BE2C (cell line): ENCODE measurements at regions not wholly inside any gene's neighbourhood (a gene's known extent, or its start where the extent isn't known, plus 50 kb on each side); places are given as distances from the start of the nearest gene placed in this dataset.

Experiments
- DNase-seq: peaks from one replicate; pipeline ENCODE4 v3.0.0-alpha.2; 2020
- H3K27me3 ChIP-seq: fragments of 250-450 bp; sonication (Bioruptor Pico); 2 replicates; pipeline ENCODE4 v1.5.1; 2020; ENCODE audit warnings: mild to moderate bottlenecking
- H3K36me3 ChIP-seq: fragments of 250-450 bp; sonication (Bioruptor Pico); 2 replicates; pipeline ENCODE4 v1.5.1; 2020; ENCODE audit warnings: mild to moderate bottlenecking
- H3K4me1 ChIP-seq: fragments of 250-450 bp; sonication (Bioruptor Pico); 2 replicates; pipeline ENCODE4 v1.5.1; 2020
- H3K4me3 ChIP-seq: 2 replicates; pipeline ENCODE4 v1.5.1; 2011; ENCODE audit warnings: low read depth, low read length
- H3K9me3 ChIP-seq: fragments of 250-450 bp; sonication (Bioruptor Pico); 2 replicates; pipeline ENCODE4 v1.5.1; 2020
- CTCF ChIP-seq: IDR thresholded peaks from 2 replicates; pipeline ENCODE4 v1.5.1; 2012; ENCODE audit warnings: mild to moderate bottlenecking, low read depth, low read length

DNA sequence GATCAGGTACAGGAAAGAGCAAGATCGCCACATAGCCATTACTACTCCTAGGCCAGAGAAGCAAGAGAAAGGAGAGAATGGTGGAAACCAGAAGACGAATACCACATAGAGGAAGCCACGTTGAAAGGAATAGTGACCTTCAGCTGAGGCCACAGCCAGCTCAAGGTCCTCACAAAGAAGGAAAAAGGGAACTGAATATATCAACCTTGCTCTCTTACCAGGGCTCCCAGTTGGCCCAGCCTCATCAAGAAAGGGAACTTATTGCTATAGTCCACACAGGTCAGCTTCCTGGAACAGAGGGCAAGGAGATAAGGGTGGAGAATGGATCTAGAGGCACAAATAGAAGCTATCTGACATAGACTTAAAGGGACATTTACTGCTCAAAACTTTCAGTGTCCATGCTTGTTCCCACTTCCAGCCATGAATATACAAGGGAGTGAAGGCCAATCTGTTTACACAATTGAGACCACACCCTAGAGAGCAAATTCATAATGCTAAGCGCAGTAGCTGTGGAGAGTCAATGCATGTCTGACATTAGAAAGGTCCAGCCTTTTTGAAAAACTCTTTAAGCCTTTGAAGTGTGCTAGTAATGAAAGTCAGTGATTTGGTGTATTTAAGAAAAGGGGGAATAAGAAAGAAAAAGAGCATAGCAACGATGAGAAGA lies 120.7 kb upstream of the ZC3H11B start:
- Histone ChIP-seq H3K4me3 (no peak overlapping the region), H3K4me1 (no peaks in the 10 kb centered on the region), H3K27me3 (no peaks in the 10 kb centered on the region), H3K9me3 (no peaks in the 10 kb centered on the region), H3K36me3 (no peaks in the 10 kb centered on the region)
- no peak for DNase-seq
- no peak for TF ChIP-seq CTCF

- no peak for DNase-seq
- Histone ChIP-seq H3K27me3 (no peaks in the 10 kb centered on the region), H3K4me3 (no peak overlapping the region), H3K36me3 (no peaks in the 10 kb centered on the region), H3K9me3 (no peaks in the 10 kb centered on the region), H3K4me1 (no peaks in the 10 kb centered on the region)
- no peak for TF ChIP-seq CTCF
Observed at GRCh38 chr1:219732814-219733491, 120.0 kb upstream of the ZC3H11B start.

DNA sequence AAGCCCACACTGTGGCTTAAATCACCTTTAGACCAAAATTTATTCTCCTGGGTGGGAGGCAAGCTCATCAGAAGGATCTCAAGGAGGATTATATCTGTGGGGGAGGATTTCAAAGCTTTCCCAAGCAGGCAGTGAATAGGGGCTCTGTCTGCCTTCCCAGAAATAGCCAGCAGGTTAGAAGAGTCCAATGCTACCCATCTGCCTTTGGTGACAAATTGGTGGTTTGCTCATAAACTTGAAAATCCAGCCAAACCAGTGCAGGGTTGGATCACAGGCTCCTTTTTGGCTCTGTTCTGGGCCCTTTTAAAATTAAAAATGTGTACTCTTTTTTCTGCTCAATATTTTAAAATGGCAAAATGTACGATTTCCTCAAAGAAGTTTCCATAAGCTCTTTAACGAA lies 118.9 kb upstream of the ZC3H11B start:
- TF ChIP-seq CTCF = no peak
- Histone ChIP-seq H3K4me1 (no peaks in the 10 kb centered on the region), H3K9me3 (no peaks in the 10 kb centered on the region), H3K27me3 (no peaks in the 10 kb centered on the region), H3K4me3 (no peak overlapping the region), H3K36me3 (no peaks in the 10 kb centered on the region)
- DNase-seq = no peak

DNA sequence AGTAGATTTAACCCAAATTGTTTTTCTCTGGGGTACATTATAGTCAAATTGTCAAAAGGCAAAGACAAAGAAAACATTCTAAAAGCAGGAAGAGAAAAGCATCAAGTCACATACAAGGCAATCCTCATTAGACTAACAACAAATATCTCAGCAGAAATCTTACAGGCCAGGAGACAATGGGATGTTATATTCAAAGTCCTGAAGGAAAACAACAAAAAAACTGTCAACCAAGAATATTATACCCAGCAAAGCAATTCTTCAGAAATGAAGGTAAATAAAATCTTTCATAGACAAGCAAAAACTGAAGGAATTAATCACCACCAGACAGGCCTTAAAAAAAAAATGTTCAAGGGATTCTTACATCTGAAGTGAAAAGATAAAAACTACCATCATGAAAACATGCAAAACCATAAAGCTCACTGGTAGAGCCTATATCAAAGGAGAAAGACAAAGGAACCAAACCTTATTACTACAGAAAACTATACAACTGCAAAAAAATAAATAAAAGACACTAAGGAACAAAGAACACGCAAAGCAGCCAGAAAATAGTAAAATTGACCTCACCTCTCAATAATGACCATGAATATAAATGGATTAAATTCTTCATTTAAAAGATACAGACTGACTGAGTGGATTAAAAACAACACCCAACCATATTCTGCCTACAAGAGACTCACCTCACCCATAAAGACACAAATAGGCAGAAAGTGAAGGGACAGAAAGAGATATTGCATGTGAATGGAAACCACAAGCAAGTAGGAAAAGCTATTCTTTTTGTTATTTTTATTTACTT lies 113.8 kb upstream of the ZC3H11B start:
- no peaks in the 10 kb centered on the region for H3K4me1 ChIP-seq
- H3K36me3 ChIP-seq = no peaks in the 10 kb centered on the region
- H3K9me3 ChIP-seq = no peaks in the 10 kb centered on the region
- no peak overlapping the region for H3K4me3 ChIP-seq
- DNase-seq = no peak
- TF ChIP-seq CTCF = no peak
- H3K27me3 ChIP-seq = no peaks in the 10 kb centered on the region

DNA sequence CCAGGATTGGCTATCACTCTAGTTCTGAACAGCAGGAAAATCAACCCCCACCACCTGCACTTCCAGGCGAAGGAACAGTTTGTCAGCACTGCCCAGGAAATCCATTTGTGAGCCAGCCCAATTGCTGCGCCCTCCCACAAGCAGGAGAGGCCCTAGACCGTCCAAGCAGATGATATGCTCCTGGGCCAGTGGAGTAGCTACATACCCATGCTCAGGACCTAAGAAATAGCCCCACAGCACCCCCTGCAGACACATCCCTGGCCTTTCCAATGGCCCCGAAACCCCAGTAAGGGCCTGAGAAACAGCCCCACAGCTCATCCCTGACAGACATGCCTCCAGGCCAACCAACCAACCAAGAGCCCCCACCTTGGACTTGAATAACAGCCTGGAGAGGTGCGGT lies 111.5 kb upstream of the ZC3H11B start:
- H3K27me3 ChIP-seq = no peaks in the 10 kb centered on the region
- no peak for DNase-seq
- H3K36me3 ChIP-seq = no peaks in the 10 kb centered on the region
- no peaks in the 10 kb centered on the region for H3K9me3 ChIP-seq
- no peaks in the 10 kb centered on the region for H3K4me1 ChIP-seq
- H3K4me3 ChIP-seq = no peak overlapping the region
- TF ChIP-seq CTCF = 0 out of 2 replicates have a peak, but pooled peaks have one; percentile 6
